Type B pancreatic cell (in vitro differentiated cells): ENCODE measurements at regions not wholly inside any gene's neighbourhood (a gene's known extent, or its start where the extent isn't known, plus 50 kb on each side); places are given as distances from the start of the nearest gene placed in this dataset.

Source experiments
- DNase-seq: peaks from one replicate; pipeline ENCODE4 v3.0.0; 2021; ENCODE audit warnings: mixed read lengths; ENCODE audit not compliant: unreplicated experiment; ENCODE audit errors: extremely low spot score
- H3K27ac Mint-ChIP-seq: 2 replicates; pipeline ENCODE4 v1.8.0; 2021; ENCODE audit warnings: mild to moderate bottlenecking, mixed read lengths
- H3K27me3 Mint-ChIP-seq: 2 replicates; pipeline ENCODE4 v1.8.0; 2021; ENCODE audit warnings: mixed read lengths
- H3K36me3 Mint-ChIP-seq: 2 replicates; pipeline ENCODE4 v1.8.0; 2021; ENCODE audit warnings: mixed read lengths
- H3K4me1 Mint-ChIP-seq: one replicate; pipeline ENCODE4 v1.8.0; 2021; ENCODE audit warnings: mixed read lengths; ENCODE audit not compliant: unreplicated experiment
- H3K4me3 Mint-ChIP-seq: 2 replicates; pipeline ENCODE4 v1.8.0; 2021; ENCODE audit warnings: mild to moderate bottlenecking, mixed read lengths
- H3K9me3 Mint-ChIP-seq: 2 replicates; pipeline ENCODE4 v1.8.0; 2021; ENCODE audit warnings: mixed read lengths
- CTCF ChIP-seq: fragments of 200-600 bp; sonication (generic); conservative IDR thresholded peaks from 2 replicates; pipeline ENCODE4 v1.5.0; 2021; ENCODE audit warnings: antibody characterized with exemption, mild to moderate bottlenecking

- H3K4me1 Mint-ChIP-seq, result peaks cover 14% of the 10 kb centered on the region
- no peaks in the 10 kb centered on the region for H3K27me3 Mint-ChIP-seq
- no peak overlapping the region for H3K4me3 Mint-ChIP-seq
- H3K27ac Mint-ChIP-seq, result no peak overlapping the region
- TF ChIP-seq CTCF, result no peak
- DNase-seq, result no peak
- H3K9me3 Mint-ChIP-seq, result peaks cover 4% of the 10 kb centered on the region
- H3K36me3 Mint-ChIP-seq, result no peaks in the 10 kb centered on the region
Observed at GRCh38 chr17:65405563-65405962, 155.9 kb downstream of the AXIN2 start.

GRCh38 chr17:65404761-65405160 is 156.7 kb downstream of the AXIN2 start:
- no peak for DNase-seq
- Mint-ChIP-seq H3K27ac (no peak overlapping the region), H3K9me3 (no peaks in the 10 kb centered on the region), H3K27me3 (no peaks in the 10 kb centered on the region), H3K36me3 (no peaks in the 10 kb centered on the region), H3K4me3 (no peak overlapping the region), H3K4me1 (peaks cover 20% of the 10 kb centered on the region)
- no peak for TF ChIP-seq CTCF

GRCh38 chr17:65403626-65404025 is 157.8 kb downstream of the AXIN2 start:
- no peak for TF ChIP-seq CTCF
- H3K27ac Mint-ChIP-seq, result peak overlapping the region; percentile 80
- no peaks in the 10 kb centered on the region for H3K9me3 Mint-ChIP-seq
- peaks cover 20% of the 10 kb centered on the region for H3K4me1 Mint-ChIP-seq
- H3K27me3 Mint-ChIP-seq, result no peaks in the 10 kb centered on the region
- DNase-seq, result no peak
- H3K36me3 Mint-ChIP-seq, result no peaks in the 10 kb centered on the region
- H3K4me3 Mint-ChIP-seq, result peak overlapping the region; percentile 6

- Mint-ChIP-seq H3K4me1 (peaks cover 20% of the 10 kb centered on the region), H3K9me3 (no peaks in the 10 kb centered on the region), H3K36me3 (no peaks in the 10 kb centered on the region), H3K4me3 (no peak overlapping the region), H3K27ac (peak overlapping the region; percentile 80), H3K27me3 (no peaks in the 10 kb centered on the region)
- TF ChIP-seq CTCF, result no peak
- DNase-seq, result no peak
Observed at GRCh38 chr17:65402513-65403496, 158.6 kb downstream of the AXIN2 start.

GRCh38 chr17:65401561-65401960 is 159.9 kb downstream of the AXIN2 start:
- H3K36me3 Mint-ChIP-seq, result no peaks in the 10 kb centered on the region
- H3K9me3 Mint-ChIP-seq, result no peaks in the 10 kb centered on the region
- H3K4me3 Mint-ChIP-seq, result no peak overlapping the region
- TF ChIP-seq CTCF, result no peak
- no peak for DNase-seq
- peaks cover 20% of the 10 kb centered on the region for H3K4me1 Mint-ChIP-seq
- no peak overlapping the region for H3K27ac Mint-ChIP-seq
- no peaks in the 10 kb centered on the region for H3K27me3 Mint-ChIP-seq
